ENCODE measurements at regions not wholly inside any gene's neighbourhood (a gene's known extent, or its start where the extent isn't known, plus 50 kb on each side); places are given as distances from the start of the nearest gene placed in this dataset.

GRCh38 chr4:159410076-159410777 lies 307.3 kb downstream of the RAPGEF2 start:
- Histone ChIP-seq H3K4me3 (no peak overlapping the region), H3K27me3 (ENCODE audit: control insufficient read depth in 3 of 3, insufficient read depth in 3 of 3, low read length in 2 of 3) (no peaks in the 10 kb centered on the region), H3K36me3 (ENCODE audit: control insufficient read depth in 4 of 4, insufficient read depth in 4 of 4, low read length in 4 of 4) (no peaks in the 10 kb centered on the region), H3K9ac (ENCODE audit: insufficient read depth in 1 of 2, low read length in 2 of 2) (no peak overlapping the region), H3K4me1 (ENCODE audit: control insufficient read depth in 5 of 5, insufficient read depth in 5 of 5, low read length in 5 of 5) (no peaks in the 10 kb centered on the region), H3K9me3 (ENCODE audit: control insufficient read depth in 4 of 4, insufficient read depth in 3 of 4, low read length in 3 of 4) (peaks cover 0 to 3% (median 0%) of the 10 kb centered on the region in 4 donors), H3K27ac (ENCODE audit: low read depth in 1 of 2, low read length in 1 of 2) (no peak overlapping the region)
- no peak for TF ChIP-seq CTCF (IDR thresholded peaks at IDR 0.05; ENCODE audit: control extremely low read depth, extremely low read depth)
- ATAC-seq (ENCODE audit: insufficient read depth, low FRiP score): no peak
- DNase-seq: no peak
- 74 to 84% methylated on average over 4 of the region's 4 CpGs for WGBS, 2 donors

- ATAC-seq (ENCODE audit: insufficient read depth, low FRiP score) (no peak), DNase-seq (no peak)
- no peaks in the 10 kb centered on the region for H3K4me1 ChIP-seq (ENCODE audit: control insufficient read depth in 5 of 5, insufficient read depth in 5 of 5, low read length in 5 of 5)
- H3K9ac ChIP-seq (ENCODE audit: insufficient read depth in 1 of 2, low read length in 2 of 2): no peak overlapping the region
- TF ChIP-seq CTCF (IDR thresholded peaks at IDR 0.05; ENCODE audit: control extremely low read depth, extremely low read depth): no peak
- H3K36me3 ChIP-seq (ENCODE audit: control insufficient read depth in 4 of 4, insufficient read depth in 4 of 4, low read length in 4 of 4): no peaks in the 10 kb centered on the region
- H3K27ac ChIP-seq (ENCODE audit: low read depth in 1 of 2, low read length in 1 of 2): no peak overlapping the region
- H3K9me3 ChIP-seq (ENCODE audit: control insufficient read depth in 4 of 4, insufficient read depth in 3 of 4, low read length in 3 of 4): peaks cover 0 to 6% (median 0%) of the 10 kb centered on the region in 4 donors
- no peak overlapping the region for H3K4me3 ChIP-seq
- H3K27me3 ChIP-seq (ENCODE audit: control insufficient read depth in 3 of 3, insufficient read depth in 3 of 3, low read length in 2 of 3): no peaks in the 10 kb centered on the region
- WGBS, 2 donors: 82 to 92% methylated on average over 5 of the region's 5 CpGs
These were observed 308.0 kb downstream of the RAPGEF2 start for GRCh38 chr4:159410891-159411290.

- Histone ChIP-seq H3K27ac (ENCODE audit: low read depth in 1 of 2, low read length in 1 of 2) (no peak overlapping the region), H3K9ac (ENCODE audit: insufficient read depth in 1 of 2, low read length in 2 of 2) (no peak overlapping the region), H3K9me3 (ENCODE audit: control insufficient read depth in 4 of 4, insufficient read depth in 3 of 4, low read length in 3 of 4) (peaks cover 0 to 9% (median 0%) of the 10 kb centered on the region in 4 donors), H3K4me1 (ENCODE audit: control insufficient read depth in 5 of 5, insufficient read depth in 5 of 5, low read length in 5 of 5) (no peaks in the 10 kb centered on the region), H3K4me3 (no peak overlapping the region), H3K36me3 (ENCODE audit: control insufficient read depth in 4 of 4, insufficient read depth in 4 of 4, low read length in 4 of 4) (no peaks in the 10 kb centered on the region), H3K27me3 (ENCODE audit: control insufficient read depth in 3 of 3, insufficient read depth in 3 of 3, low read length in 2 of 3) (no peaks in the 10 kb centered on the region)
- 81 to 82% methylated on average over 6 of the region's 6 CpGs for WGBS, 2 donors
- no peak for TF ChIP-seq CTCF (IDR thresholded peaks at IDR 0.05; ENCODE audit: control extremely low read depth, extremely low read depth)
- ATAC-seq (ENCODE audit: insufficient read depth, low FRiP score) (no peak), DNase-seq (peak in 1 of 3 donors; percentile 8)
These were observed 310.5 kb downstream of the RAPGEF2 start for GRCh38 chr4:159413306-159413943.

Data from lung (tissue), 11 donors.